Brain microvascular endothelial cell (primary cell): ENCODE measurements at regions not wholly inside any gene's neighbourhood (a gene's known extent, or its start where the extent isn't known, plus 50 kb on each side); places are given as distances from the start of the nearest gene placed in this dataset.

Experiments
- DNase-seq: peaks from one replicate; pipeline ENCODE4 v3.0.0-alpha.2; 2020
- H3K27ac ChIP-seq: fragments of 250-450 bp; sonication (Bioruptor Pico); 2 replicates; pipeline ENCODE4 v1.5.1; 2020; ENCODE audit warnings: mild to moderate bottlenecking, moderate library complexity
- H3K27me3 ChIP-seq: fragments of 250-450 bp; sonication (Bioruptor Pico); replicated peaks from 2 replicates; pipeline ENCODE4 v1.5.1; 2020; ENCODE audit warnings: mild to moderate bottlenecking
- H3K36me3 ChIP-seq: fragments of 250-450 bp; sonication (Bioruptor Pico); replicated peaks from 2 replicates; pipeline ENCODE4 v1.5.1; 2020; ENCODE audit warnings: mild to moderate bottlenecking
- H3K4me3 ChIP-seq: 2 replicates; pipeline ENCODE4 v1.5.1; 2011; ENCODE audit warnings: low read depth, mild to moderate bottlenecking, control low read depth, low read length, moderate library complexity
- CTCF ChIP-seq: IDR thresholded peaks from 2 replicates; pipeline ENCODE4 v1.5.1; 2011; ENCODE audit warnings: low read depth, mild to moderate bottlenecking, moderate library complexity, low read length, control low read depth, inconsistent platforms; ENCODE audit errors: missing control alignments
- in situ Hi-C: cut with HindIII; loops from 2 replicates; pipeline ENCODE4 v1.10.0; 2017; ENCODE audit warnings: low sequenced_read_pairs, low pct_ligation_motif_present

- in situ Hi-C loops = no loop called here
- H3K4me3 ChIP-seq = no peak overlapping the region
- H3K27ac ChIP-seq = no peak overlapping the region
- no peaks in the 10 kb centered on the region for H3K27me3 ChIP-seq
- DNase-seq = no peak
- no peaks in the 10 kb centered on the region for H3K36me3 ChIP-seq
- no peak for TF ChIP-seq CTCF
These were observed 59.3 kb upstream of the RFX8 start for GRCh38 chr2:101534149-101534611.

GRCh38 chr2:101533561-101534148 lies 58.7 kb upstream of the RFX8 start:
- Histone ChIP-seq H3K36me3 (no peaks in the 10 kb centered on the region), H3K27me3 (no peaks in the 10 kb centered on the region), H3K27ac (no peak overlapping the region), H3K4me3 (no peak overlapping the region)
- DNase-seq = no peak
- in situ Hi-C loops = no loop called here
- no peak for TF ChIP-seq CTCF

GRCh38 chr2:101528501-101528900 lies 53.6 kb upstream of the RFX8 start:
- H3K4me3 ChIP-seq = no peak overlapping the region
- H3K27me3 ChIP-seq = no peaks in the 10 kb centered on the region
- DNase-seq = no peak
- H3K36me3 ChIP-seq = no peaks in the 10 kb centered on the region
- in situ Hi-C loops = no loop called here
- no peak for TF ChIP-seq CTCF
- H3K27ac ChIP-seq = no peak overlapping the region

GRCh38 chr2:101524806-101525430 lies 50.0 kb upstream of the RFX8 start:
- Histone ChIP-seq H3K4me3 (no peak overlapping the region), H3K27ac (no peak overlapping the region), H3K27me3 (no peaks in the 10 kb centered on the region), H3K36me3 (no peaks in the 10 kb centered on the region)
- in situ Hi-C loops = no loop called here
- no peak for DNase-seq
- no peak for TF ChIP-seq CTCF
